Liver (tissue), 3 donors: ENCODE measurements at regions not wholly inside any gene's neighbourhood (a gene's known extent, or its start where the extent isn't known, plus 50 kb on each side); places are given as distances from the start of the nearest gene placed in this dataset.

Source experiments
- EGR1 ChIP-seq, 2 donors: IDR thresholded peaks; 2 replicates each; pipeline ENCODE4 v1.6.1; 2016 to 2018; ENCODE audit warnings: antibody characterized with exemption in 2 of 2, low read depth in 2 of 2
- HNF4G ChIP-seq: IDR thresholded peaks from 2 replicates; pipeline ENCODE4 v1.6.1; 2016; ENCODE audit warnings: antibody characterized with exemption
- NR2F2 ChIP-seq: IDR thresholded peaks from 2 replicates; pipeline ENCODE4 v1.6.1; 2016; ENCODE audit warnings: antibody characterized with exemption
- TF ChIP-seq, protein P1 (sequence below): fragments of 150-350 bp; IDR thresholded peaks from 2 replicates; pipeline ENCODE4 v1.5.1; 2017; ENCODE audit warnings: improper control_type of control experiment, low read depth, low read length; ENCODE audit not compliant: missing input control
- donor health status: healthy.
- donor health status: healthy.

GRCh38 chr15:97672586-97672985 is 287.9 kb upstream of the ARRDC4 start:
- TF ChIP-seq, protein P1, sequence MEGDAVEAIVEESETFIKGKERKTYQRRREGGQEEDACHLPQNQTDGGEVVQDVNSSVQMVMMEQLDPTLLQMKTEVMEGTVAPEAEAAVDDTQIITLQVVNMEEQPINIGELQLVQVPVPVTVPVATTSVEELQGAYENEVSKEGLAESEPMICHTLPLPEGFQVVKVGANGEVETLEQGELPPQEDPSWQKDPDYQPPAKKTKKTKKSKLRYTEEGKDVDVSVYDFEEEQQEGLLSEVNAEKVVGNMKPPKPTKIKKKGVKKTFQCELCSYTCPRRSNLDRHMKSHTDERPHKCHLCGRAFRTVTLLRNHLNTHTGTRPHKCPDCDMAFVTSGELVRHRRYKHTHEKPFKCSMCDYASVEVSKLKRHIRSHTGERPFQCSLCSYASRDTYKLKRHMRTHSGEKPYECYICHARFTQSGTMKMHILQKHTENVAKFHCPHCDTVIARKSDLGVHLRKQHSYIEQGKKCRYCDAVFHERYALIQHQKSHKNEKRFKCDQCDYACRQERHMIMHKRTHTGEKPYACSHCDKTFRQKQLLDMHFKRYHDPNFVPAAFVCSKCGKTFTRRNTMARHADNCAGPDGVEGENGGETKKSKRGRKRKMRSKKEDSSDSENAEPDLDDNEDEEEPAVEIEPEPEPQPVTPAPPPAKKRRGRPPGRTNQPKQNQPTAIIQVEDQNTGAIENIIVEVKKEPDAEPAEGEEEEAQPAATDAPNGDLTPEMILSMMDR = no peak
- TF ChIP-seq NR2F2 (no peak), HNF4G (no peak), EGR1 (IDR thresholded peaks at IDR 0.05; ENCODE audit: low read depth in 2 of 2) (no peak)
